ENCODE measurements at regions not wholly inside any gene's neighbourhood (a gene's known extent, or its start where the extent isn't known, plus 50 kb on each side); places are given as distances from the start of the nearest gene placed in this dataset.

DNA sequence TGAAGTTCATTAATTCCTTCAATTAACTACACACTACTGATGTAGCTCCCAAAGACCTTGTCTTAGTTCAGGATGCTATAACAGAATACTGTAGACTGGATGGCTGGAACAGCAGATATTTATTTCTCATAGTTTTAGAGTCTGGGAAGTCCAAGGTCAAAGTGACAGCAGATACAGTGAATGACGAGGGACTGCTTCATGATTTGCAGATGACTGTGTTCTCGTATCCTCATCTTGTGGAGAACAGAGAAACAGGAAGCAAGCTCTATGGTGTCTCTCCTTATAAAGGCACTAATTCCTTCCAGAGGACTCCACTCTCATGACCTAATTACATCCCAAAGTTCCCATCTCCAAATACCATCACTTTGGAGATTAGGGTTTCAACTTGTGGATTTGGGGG, 65.6 kb upstream of the MAP1B start:
- no peaks in the 10 kb centered on the region for H3K27me3 ChIP-seq (ENCODE audit: control insufficient read depth, insufficient read depth, low read length)
- no peak overlapping the region for H3K4me3 ChIP-seq (ENCODE audit: low read depth, low read length)
- no peak overlapping the region for H3K9ac ChIP-seq (ENCODE audit: low read length)
- no peaks in the 10 kb centered on the region for H3K9me3 ChIP-seq (ENCODE audit: control insufficient read depth, insufficient read depth, low read depth, low read length)
- no peaks in the 10 kb centered on the region for H3K36me3 ChIP-seq (ENCODE audit: control insufficient read depth, insufficient read depth, low read length)
- H3K4me1 ChIP-seq (ENCODE audit: control insufficient read depth, insufficient read depth, low read length) = peaks cover 25% of the 10 kb centered on the region
- no peak overlapping the region for H3K27ac ChIP-seq (ENCODE audit: low read depth, low read length)

GRCh38 chr5:72042097-72042496, 65.2 kb upstream of the MAP1B start:
- H3K9ac ChIP-seq (ENCODE audit: low read length) = no peak overlapping the region
- no peaks in the 10 kb centered on the region for H3K9me3 ChIP-seq (ENCODE audit: control insufficient read depth, insufficient read depth, low read depth, low read length)
- no peaks in the 10 kb centered on the region for H3K27me3 ChIP-seq (ENCODE audit: control insufficient read depth, insufficient read depth, low read length)
- no peaks in the 10 kb centered on the region for H3K36me3 ChIP-seq (ENCODE audit: control insufficient read depth, insufficient read depth, low read length)
- H3K27ac ChIP-seq (ENCODE audit: low read depth, low read length) = no peak overlapping the region
- peaks cover 21% of the 10 kb centered on the region for H3K4me1 ChIP-seq (ENCODE audit: control insufficient read depth, insufficient read depth, low read length)
- no peak overlapping the region for H3K4me3 ChIP-seq (ENCODE audit: low read depth, low read length)

DNA sequence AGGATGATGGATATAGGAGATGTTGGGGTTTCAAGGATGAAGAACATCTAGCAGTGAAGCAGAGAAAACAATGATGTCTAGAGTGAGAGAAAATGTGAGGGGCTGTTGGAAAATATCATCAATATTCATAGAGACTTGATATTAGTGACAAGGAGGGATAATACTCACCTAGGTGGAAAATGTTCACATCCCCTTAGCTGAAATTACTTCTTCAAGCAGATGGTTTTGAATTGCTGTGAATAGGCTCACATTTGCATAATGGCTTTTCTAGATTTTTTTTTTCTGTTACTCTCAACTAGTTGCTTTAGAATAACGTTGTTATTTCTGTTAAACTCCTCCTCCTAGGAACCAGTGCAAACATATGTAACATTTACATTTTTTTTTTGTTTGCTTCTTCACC, 61.6 kb upstream of the MAP1B start:
- Histone ChIP-seq H3K9ac (ENCODE audit: low read length) (no peak overlapping the region), H3K27me3 (ENCODE audit: control insufficient read depth, insufficient read depth, low read length) (no peaks in the 10 kb centered on the region), H3K9me3 (ENCODE audit: control insufficient read depth, insufficient read depth, low read depth, low read length) (no peaks in the 10 kb centered on the region), H3K27ac (ENCODE audit: low read depth, low read length) (no peak overlapping the region), H3K4me3 (ENCODE audit: low read depth, low read length) (no peak overlapping the region), H3K36me3 (ENCODE audit: control insufficient read depth, insufficient read depth, low read length) (no peaks in the 10 kb centered on the region), H3K4me1 (ENCODE audit: control insufficient read depth, insufficient read depth, low read length) (peaks cover 7% of the 10 kb centered on the region)

- Histone ChIP-seq H3K9me3 (ENCODE audit: control insufficient read depth, insufficient read depth, low read depth, low read length) (no peaks in the 10 kb centered on the region), H3K4me1 (ENCODE audit: control insufficient read depth, insufficient read depth, low read length) (peaks cover 4% of the 10 kb centered on the region; the same call in 1 of the 2 replicates), H3K27me3 (ENCODE audit: control insufficient read depth, insufficient read depth, low read length) (no peaks in the 10 kb centered on the region), H3K27ac (ENCODE audit: low read depth, low read length) (no peak overlapping the region), H3K9ac (ENCODE audit: low read length) (no peak overlapping the region), H3K4me3 (ENCODE audit: low read depth, low read length) (no peak overlapping the region), H3K36me3 (ENCODE audit: control insufficient read depth, insufficient read depth, low read length) (no peaks in the 10 kb centered on the region)
Observed at GRCh38 chr5:72046106-72046505, 61.2 kb upstream of the MAP1B start.

GRCh38 chr5:72055636-72056035, 51.6 kb upstream of the MAP1B start:
- Histone ChIP-seq H3K27me3 (ENCODE audit: control insufficient read depth, insufficient read depth, low read length) (no peaks in the 10 kb centered on the region), H3K4me3 (ENCODE audit: low read depth, low read length) (no peak overlapping the region), H3K27ac (ENCODE audit: low read depth, low read length) (no peak overlapping the region), H3K9ac (ENCODE audit: low read length) (no peak overlapping the region), H3K36me3 (ENCODE audit: control insufficient read depth, insufficient read depth, low read length) (no peaks in the 10 kb centered on the region), H3K9me3 (ENCODE audit: control insufficient read depth, insufficient read depth, low read depth, low read length) (no peaks in the 10 kb centered on the region), H3K4me1 (ENCODE audit: control insufficient read depth, insufficient read depth, low read length) (no peaks in the 10 kb centered on the region)

Data from HUES6 (cell line).